Motor neuron (in vitro differentiated cells): ENCODE measurements at regions not wholly inside any gene's neighbourhood (a gene's known extent, or its start where the extent isn't known, plus 50 kb on each side); places are given as distances from the start of the nearest gene placed in this dataset.
"Not testable (repeated sequence)": the region's sequence is repeated elsewhere in the genome, so short reads cannot be mapped to it uniquely, and the experiment has no call there.

Source experiments
- ATAC-seq, 8 experiments: fragments of 200-7000 bp; cut with Tn5 transposase; replicated peaks in 6 of 8; 2 replicates each; pipeline ENCODE4 v1.8.0; 2021; ENCODE audit warnings: mild to moderate bottlenecking in 8 of 8, moderate library complexity in 8 of 8
- H3K27ac ChIP-seq, 2 donors: fragments of 250-450 bp; sonication (Bioruptor Pico); 2 replicates each; pipeline ENCODE4 v1.9.0; 2021; ENCODE audit warnings: antibody characterized with exemption in 2 of 2, mild to moderate bottlenecking in 2 of 2, moderate library complexity in 1 of 2
- H3K4me1 ChIP-seq, 2 donors: fragments of 250-450 bp; sonication (Bioruptor Pico); replicated peaks in 1 of 2; 2 replicates each; pipeline ENCODE4 v1.6.1; 2021; ENCODE audit warnings: antibody characterized with exemption in 2 of 2, mild to moderate bottlenecking in 2 of 2, moderate library complexity in 1 of 2
- H3K4me3 ChIP-seq, 5 donors: fragments of 250-450 bp; sonication (Bioruptor Pico); 2 replicates each; pipeline ENCODE4 v1.9.0; 2021; ENCODE audit warnings: antibody characterized with exemption in 5 of 5, mild to moderate bottlenecking in 5 of 5, moderate library complexity in 4 of 5
- WGBS, 10 experiments: fragments of 450-650 bp; shearing (Covaris generic); methylation state at CpG; one replicate each; pipeline ENCODE4 v1.0.0; 2022; 5-methylcytosine and 5-hydroxymethylcytosine counted together
- in situ Hi-C, 9 experiments: fragments of 400-800 bp; cut with MboI; loops; one replicate each; pipeline ENCODE4 v1.15.0; 2021; ENCODE audit warnings: low sequenced_read_pairs in 9 of 9, low pct_unique_long_range_greater_than_20kb in 2 of 9; ENCODE audit not compliant: unreplicated experiment in 9 of 9

DNA sequence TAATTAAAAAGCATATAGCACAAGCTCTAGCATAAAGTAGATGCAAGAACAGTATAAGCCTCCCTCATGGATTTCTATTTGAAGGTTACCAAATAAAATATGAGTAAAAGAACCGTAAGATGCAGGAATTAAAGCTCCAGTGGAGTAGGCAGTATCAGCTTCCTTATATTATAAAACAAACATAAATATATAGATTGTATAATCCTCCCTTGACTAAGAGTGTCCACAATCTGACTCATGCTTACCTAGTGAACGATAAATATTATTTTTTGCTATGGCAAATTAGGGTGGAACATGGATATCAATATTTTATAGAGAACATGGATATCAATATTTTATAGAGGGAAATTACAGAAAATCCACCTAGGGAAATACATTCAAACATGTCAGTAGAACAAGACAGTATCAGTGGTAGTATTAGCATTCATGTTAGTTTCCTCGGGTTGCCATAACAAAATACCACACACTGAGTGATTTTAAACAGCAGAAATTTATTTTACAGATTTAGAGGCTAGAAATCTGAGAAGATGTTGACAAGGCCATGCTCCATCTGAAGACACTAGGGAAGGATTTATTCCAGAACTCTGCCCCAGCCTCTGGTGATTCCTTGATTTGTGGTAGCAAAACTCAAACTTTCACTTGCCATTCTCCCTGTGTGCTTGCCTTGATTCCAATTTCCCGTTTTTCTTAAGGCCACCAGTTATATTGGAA, 1521.3 kb downstream of the SI start:
- ATAC-seq, result no peak
- Histone ChIP-seq H3K4me1 (no peaks in the 10 kb centered on the region), H3K4me3 (no peak overlapping the region), H3K27ac (no peak overlapping the region)
- WGBS, 10 experiments, result 5 to 100% (median 86%) methylated on average over 1 to 4 of the region's 4 CpGs
- in situ Hi-C loops, result no loop called here

DNA sequence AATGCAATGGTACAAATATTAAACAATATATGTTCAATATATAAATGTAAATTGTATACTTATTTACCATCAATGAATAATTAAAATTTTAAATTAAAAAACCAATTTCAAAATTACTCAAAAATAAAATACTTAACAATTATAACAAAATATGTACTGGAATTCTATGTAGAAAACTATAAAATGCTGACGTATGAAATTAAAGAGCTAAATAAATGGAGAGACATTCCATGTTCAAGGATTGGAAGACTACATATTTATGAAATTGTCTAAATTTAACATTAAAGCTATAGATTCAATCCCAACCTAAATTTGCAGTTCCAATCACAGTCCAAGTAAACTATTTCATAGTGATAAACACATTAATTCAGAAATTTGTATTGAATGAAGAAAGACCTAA, 1522.4 kb downstream of the SI start:
- no peak for ATAC-seq
- Histone ChIP-seq H3K4me1 (no peaks in the 10 kb centered on the region), H3K27ac (no peak overlapping the region), H3K4me3 (no peak overlapping the region)
- in situ Hi-C loops, result no loop called here
- 0 to 68% (median 56%) methylated on average over 1 of the region's 1 CpG; no CpG with 5 or more reads in 1 of the 10 experiments for WGBS, 10 experiments

DNA sequence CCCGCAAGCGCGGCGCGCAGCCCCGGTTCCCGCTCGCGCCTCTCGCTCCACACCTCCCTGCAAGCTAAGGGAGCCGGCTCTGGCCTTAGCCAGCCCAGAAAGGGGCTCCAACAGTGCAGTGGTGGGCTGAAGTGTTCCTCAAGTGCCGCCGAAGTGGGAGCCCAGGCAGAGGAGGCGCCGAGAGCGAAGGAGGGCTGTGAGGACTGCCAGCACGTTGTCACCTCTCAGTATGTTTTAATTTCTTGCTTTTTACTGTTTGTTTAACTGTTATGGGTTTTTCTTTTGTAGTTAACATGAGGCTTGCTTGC, 1525.7 kb downstream of the SI start:
- Histone ChIP-seq H3K4me3 (no peak overlapping the region), H3K27ac (no peak overlapping the region), H3K4me1 (no peaks in the 10 kb centered on the region)
- 60 to 100% (median 87%) methylated on average over 1 to 13 of the region's 17 CpGs; no CpG with 5 or more reads in 4 of the 10 experiments for WGBS, 10 experiments
- in situ Hi-C loops, result no loop called here
- no peak for ATAC-seq

DNA sequence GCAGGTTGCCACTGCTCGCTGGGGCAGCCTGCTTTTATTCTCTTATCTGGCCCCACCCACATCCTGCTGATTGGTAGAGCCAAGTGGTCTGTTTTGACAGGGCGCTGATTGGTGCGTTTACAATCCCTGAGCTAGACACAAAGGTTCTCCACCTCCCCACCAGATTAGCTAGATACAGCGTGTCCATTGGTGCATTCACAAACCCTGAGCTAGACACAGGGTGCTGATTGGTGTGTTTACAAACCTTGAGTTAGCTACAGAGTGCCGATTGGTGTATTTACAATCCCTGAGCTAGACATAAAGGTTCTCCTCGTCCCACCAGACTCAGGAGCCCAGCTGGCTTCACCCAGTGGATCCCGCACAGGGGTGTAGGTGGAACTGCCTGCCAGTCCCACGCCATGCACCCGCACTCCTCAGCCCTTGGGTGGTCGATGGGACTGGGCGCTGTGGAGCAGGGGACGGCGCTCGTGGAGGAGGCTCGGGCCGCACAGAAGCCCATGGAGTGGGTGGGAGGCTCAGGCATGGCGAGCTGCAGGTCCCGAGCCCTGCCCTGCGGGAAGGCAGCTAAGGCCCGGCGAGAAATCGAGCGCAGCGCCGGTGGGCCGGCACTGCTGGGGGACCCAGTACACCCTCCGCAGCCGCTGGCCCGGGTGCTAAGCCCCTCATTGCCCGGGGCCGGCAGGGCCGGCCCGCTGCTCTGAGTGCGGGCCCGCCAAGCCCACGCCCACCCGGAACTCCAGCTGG, 1526.2 kb downstream of the SI start:
- in situ Hi-C loops, ATAC-seq, H3K4me3 ChIP-seq, H3K27ac ChIP-seq, H3K4me1 ChIP-seq: not testable (repeated sequence)
- WGBS, 10 experiments, result 92 to 100% (median 100%) methylated on average over 1 to 2 of the region's 37 CpGs; no CpG with 5 or more reads in 7 of the 10 experiments

DNA sequence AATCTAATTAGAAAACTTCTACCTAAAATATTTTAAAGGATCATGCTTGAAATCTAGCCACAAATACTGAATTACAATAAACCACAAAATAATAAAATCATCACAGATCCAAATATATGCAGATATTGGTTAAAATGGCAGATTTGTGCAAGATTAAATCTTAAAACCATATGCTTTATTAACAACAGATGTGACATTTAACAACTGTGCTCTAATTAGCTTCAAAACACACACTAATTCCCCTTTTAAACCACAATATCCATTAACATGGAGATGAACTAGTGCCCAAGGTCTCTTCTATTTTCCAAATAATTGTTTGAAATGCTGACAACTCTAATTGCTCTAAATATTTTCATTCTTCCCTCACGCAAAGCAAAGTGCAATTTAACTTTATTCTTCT, 1530.3 kb downstream of the SI start:
- Histone ChIP-seq H3K27ac (no peak overlapping the region), H3K4me3 (no peak overlapping the region), H3K4me1 (peaks cover 0 to 9% of the 10 kb centered on the region in 2 donors)
- in situ Hi-C loops, result no loop called here
- no peak for ATAC-seq
- WGBS, 10 experiments, result 0 to 80% (median 33%) methylated on average over 1 of the region's 1 CpG; no CpG with 5 or more reads in 2 of the 10 experiments

DNA sequence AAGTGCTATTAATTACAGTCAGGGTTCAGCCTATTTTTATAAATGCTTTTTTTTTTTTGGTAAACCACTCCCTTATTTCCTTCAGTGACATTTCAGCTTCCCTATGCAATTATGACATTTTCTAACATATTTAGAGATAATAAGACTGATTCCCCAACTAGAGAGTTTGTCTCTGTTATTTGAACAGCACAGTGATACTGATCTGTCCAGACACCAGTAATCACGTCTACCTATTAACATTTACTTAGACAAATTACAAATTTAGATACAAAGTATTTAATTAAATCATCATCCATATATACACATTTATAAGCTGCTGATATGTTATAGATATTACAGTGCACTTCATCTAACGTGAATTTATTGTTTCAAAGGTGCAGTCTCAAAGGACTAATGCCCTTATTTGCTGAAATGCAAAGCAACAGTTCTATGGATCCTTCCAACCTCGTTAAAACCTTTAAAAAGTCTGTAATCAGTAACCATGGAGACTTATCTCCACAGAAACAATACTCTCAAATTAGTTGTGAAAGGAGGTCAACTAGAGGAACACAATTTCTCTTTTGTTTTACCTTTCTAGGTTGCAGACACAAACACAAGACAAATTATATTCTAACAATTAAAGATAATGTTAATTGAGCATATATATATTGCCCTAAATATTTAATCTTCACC, 1531.1 kb downstream of the SI start:
- 0 to 100% (median 76%) methylated on average over 1 to 3 of the region's 3 CpGs for WGBS, 10 experiments
- in situ Hi-C loops, result no loop called here
- Histone ChIP-seq H3K27ac (no peak overlapping the region), H3K4me3 (no peak overlapping the region), H3K4me1 (peaks cover 0 to 9% of the 10 kb centered on the region in 2 donors)
- ATAC-seq, result no peak

DNA sequence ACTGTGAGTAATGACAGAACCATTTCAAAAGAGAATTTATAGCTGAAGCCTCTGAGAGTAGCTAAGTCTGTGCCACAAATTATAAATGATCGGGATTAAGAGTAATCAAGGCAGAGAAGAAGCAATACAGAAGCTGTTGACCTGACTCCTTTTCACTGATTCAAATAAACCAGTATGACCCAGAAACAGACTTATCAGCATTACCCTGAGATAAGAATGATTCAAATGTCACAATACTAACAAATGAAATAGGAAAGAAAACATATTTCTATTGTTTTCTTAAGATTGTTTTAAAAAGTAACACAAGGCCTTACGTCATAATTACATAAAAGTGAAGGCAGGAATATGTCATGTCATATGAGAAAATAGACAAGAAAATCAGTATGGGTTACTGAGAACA, 1534.6 kb downstream of the SI start:
- Histone ChIP-seq H3K27ac (no peak overlapping the region), H3K4me3 (no peak overlapping the region), H3K4me1 (peaks cover 0 to 9% of the 10 kb centered on the region in 2 donors)
- in situ Hi-C loops, result no loop called here
- peak in 5 of 8 experiments; percentile 29 to 83 (median 35) for ATAC-seq
- WGBS, 10 experiments, result 8 to 100% (median 79%) methylated on average over 1 to 2 of the region's 2 CpGs

DNA sequence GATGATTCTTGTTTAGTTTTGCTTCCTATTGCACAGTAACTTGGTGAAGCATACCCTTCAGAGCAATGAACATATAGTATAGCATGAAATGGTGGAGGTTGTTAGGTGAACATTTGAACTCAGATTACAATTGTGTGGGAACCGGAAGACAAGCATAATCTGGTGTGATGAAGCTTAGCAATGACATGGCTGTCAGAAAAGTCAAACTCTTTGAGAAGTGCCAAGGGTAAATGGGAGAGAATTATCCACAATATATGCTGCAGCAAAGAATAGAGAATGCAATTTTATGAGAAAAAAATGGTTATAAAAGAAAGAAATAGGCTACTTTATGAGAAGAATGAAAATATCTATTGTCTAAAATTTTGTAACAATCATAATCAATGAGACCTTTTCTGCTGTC, 1536.7 kb downstream of the SI start:
- Histone ChIP-seq H3K27ac (no peak overlapping the region), H3K4me1 (peaks cover 0 to 9% of the 10 kb centered on the region in 2 donors), H3K4me3 (no peak overlapping the region)
- 0 to 100% (median 53%) methylated on average over 1 of the region's 1 CpG; no CpG with 5 or more reads in 2 of the 10 experiments for WGBS, 10 experiments
- no peak for ATAC-seq
- in situ Hi-C loops, result no loop called here

DNA sequence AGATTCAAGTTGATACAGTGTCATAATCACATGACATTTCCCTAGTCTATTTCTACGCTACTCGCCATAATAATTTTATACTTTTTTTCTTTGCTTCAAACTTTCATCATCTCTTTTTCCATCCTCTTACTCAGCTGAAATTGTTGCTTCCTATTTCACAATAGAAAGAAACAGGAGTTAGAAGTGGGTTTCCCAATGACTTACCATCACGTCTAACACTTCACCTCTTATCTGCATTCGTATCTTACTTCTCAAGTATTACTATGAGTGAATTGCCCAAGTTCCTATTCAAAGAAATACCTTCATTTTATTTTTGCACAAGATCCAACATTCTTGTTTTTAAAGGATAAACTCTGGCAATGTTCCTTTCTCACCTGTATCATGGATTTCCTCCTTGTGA, 1539.9 kb downstream of the SI start:
- no peak for ATAC-seq
- in situ Hi-C loops, result no loop called here
- H3K27ac ChIP-seq, result no peak overlapping the region
- H3K4me1 ChIP-seq, result peaks cover 0 to 2% of the 10 kb centered on the region in 2 donors
- no peak overlapping the region for H3K4me3 ChIP-seq
- WGBS, 10 experiments, result 4 to 100% (median 93%) methylated on average over 2 to 4 of the region's 4 CpGs; no CpG with 5 or more reads in 1 of the 10 experiments

DNA sequence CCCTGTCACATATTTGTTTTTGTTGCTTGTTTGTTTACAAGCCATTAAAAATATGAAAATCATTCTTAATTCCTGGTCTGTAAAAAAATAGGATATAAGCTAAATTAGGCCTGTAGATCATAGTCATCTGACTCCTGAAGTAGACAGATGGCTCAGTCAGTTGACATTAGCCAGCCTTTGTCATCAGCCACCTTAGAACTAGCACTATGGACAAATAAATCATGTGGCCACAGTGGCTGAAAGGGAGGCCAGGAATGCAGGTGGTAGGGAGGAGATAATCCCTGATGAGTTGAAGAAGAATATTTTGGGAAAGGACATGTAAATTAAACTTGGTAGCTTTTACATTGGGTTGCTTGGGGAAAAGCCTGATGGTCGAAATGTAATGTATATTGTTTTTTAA, 1544.9 kb downstream of the SI start:
- ATAC-seq, result peak in 2 of 8 experiments; percentile 69 to 73
- Histone ChIP-seq H3K27ac (no peak overlapping the region), H3K4me3 (no peak overlapping the region), H3K4me1 (peaks cover 0 to 10% of the 10 kb centered on the region in 2 donors)
- in situ Hi-C loops, result no loop called here
- WGBS, 10 experiments, result 0 to 100% (median 86%) methylated on average over 1 of the region's 1 CpG; no CpG with 5 or more reads in 3 of the 10 experiments

DNA sequence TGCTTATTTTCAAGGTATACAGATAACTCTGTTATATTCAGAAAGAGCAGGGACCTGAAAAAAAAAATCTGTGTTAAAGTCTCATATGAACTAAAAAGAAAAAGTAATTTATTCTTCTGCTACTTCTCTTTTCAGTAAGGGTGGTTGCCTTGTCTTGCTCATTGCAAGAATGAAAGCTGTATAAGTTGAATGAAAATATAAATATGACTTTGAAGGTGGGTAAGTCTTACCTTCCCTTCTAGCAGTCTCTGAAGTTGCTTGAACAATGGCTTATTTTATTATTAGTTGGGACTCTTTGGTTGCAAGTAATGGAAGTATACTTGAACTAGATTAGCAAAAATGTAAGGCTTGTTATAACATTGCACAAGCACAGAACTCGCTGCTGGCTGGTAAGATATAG, 1554.9 kb downstream of the SI start:
- in situ Hi-C loops, result no loop called here
- H3K4me3 ChIP-seq, result no peak overlapping the region
- H3K27ac ChIP-seq, result no peak overlapping the region
- ATAC-seq, result no peak
- H3K4me1 ChIP-seq, result no peaks in the 10 kb centered on the region
- 0 to 94% (median 67%) methylated on average over 1 of the region's 1 CpG; no CpG with 5 or more reads in 2 of the 10 experiments for WGBS, 10 experiments

DNA sequence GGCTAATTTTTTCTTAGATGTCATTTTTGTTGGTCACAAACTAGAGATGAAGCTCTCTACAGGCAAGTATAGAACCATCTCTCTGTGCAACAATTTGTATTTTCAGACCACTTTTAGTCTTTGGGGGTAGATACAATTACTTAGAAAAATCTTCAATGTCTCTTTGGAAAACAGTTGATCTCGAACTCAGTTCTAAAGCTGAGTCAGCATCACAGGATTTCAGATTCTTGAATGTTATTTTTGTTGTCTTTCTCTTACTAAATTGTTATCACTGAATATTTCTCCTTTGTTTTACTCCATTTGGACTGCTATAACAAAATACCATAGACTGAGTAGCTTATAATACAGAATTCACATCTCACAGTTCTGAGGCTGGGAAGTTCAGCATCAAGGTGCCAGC, 1557.0 kb downstream of the SI start:
- Histone ChIP-seq H3K4me1 (no peaks in the 10 kb centered on the region), H3K27ac (no peak overlapping the region), H3K4me3 (no peak overlapping the region)
- WGBS, 10 experiments, result 0 to 100% (median 80%) methylated on average over 1 of the region's 1 CpG; no CpG with 5 or more reads in 1 of the 10 experiments
- in situ Hi-C loops, result no loop called here
- ATAC-seq, result no peak

DNA sequence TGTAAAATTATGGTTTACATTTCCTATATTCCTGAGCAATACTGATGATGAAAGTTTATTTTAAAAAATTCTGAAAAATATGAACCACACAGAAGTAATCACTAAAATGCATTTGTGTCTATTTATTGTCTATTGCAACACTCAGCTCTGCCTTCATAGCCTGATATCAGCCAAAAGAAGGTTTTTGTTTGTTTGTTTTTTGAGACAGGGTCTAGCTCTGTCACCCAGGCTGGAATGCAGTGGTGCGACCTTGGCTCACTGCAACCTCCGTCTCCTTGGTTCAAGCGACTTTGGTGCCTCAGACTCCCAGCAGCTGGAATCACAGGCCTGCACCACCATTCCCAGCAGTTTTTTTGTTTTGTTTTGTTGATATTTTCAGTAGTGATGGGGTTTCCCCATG, 1560.2 kb downstream of the SI start:
- Histone ChIP-seq H3K4me1 (no peaks in the 10 kb centered on the region), H3K4me3 (no peak overlapping the region), H3K27ac (no peak overlapping the region)
- in situ Hi-C loops, result no loop called here
- 63 to 100% (median 95%) methylated on average over 2 to 3 of the region's 3 CpGs; no CpG with 5 or more reads in 4 of the 10 experiments for WGBS, 10 experiments
- no peak for ATAC-seq
